ENCODE measurements at regions not wholly inside any gene's neighbourhood (a gene's known extent, or its start where the extent isn't known, plus 50 kb on each side); places are given as distances from the start of the nearest gene placed in this dataset.
"Not testable (repeated sequence)": the region's sequence is repeated elsewhere in the genome, so short reads cannot be mapped to it uniquely, and the experiment has no call there.

- no peaks in the 10 kb centered on the region for H3K27me3 ChIP-seq (ENCODE audit: control insufficient read depth, insufficient read depth, low read length)
- TF ChIP-seq EZH2 (IDR thresholded peaks at IDR 0.05; ENCODE audit: low read length, missing control alignments) (no peak), CTCF (conservative IDR thresholded peaks at IDR 0.05 in 1 of 2, IDR thresholded peaks at IDR 0.05 in 1 of 2; ENCODE audit: low read depth in 1 of 2, low read length in 2 of 2) (no peak)
- H3K4me2 ChIP-seq (ENCODE audit: extremely low read depth, insufficient read depth, low read length), result no peak overlapping the region
- H3K36me3 ChIP-seq (ENCODE audit: control insufficient read depth, insufficient read depth, low read length), result no peaks in the 10 kb centered on the region
- no peaks in the 10 kb centered on the region for H3K79me2 ChIP-seq (ENCODE audit: control insufficient read depth, insufficient read depth, low read length)
- H2AFZ ChIP-seq (ENCODE audit: low read length), result no peak overlapping the region
- no peaks in the 10 kb centered on the region for H4K20me1 ChIP-seq (ENCODE audit: control insufficient read depth, extremely low read depth, insufficient read depth, low read length)
- H3K9me3 ChIP-seq (ENCODE audit: control insufficient read depth, insufficient read depth, low read depth, low read length), result no peaks in the 10 kb centered on the region
- H3K27ac ChIP-seq (ENCODE audit: insufficient read depth, low read length), result no peak overlapping the region
- H3K4me3 ChIP-seq (replicated peaks in 1 of 4; ENCODE audit: control extremely low read depth in 1 of 4, insufficient read depth in 1 of 4, low read depth in 3 of 4, low read length in 4 of 4), result no peak overlapping the region
- no peaks in the 10 kb centered on the region for H3K4me1 ChIP-seq (ENCODE audit: control insufficient read depth, extremely low read depth, insufficient read depth, low read length)
- no peak overlapping the region for H3K9ac ChIP-seq (ENCODE audit: insufficient read depth, low read length)
- DNase-seq (ENCODE audit: low read depth in 2 of 2), result peak; percentile 1 to 32
Observed at GRCh38 chr14:43706900-43707299, 800.2 kb downstream of the FSCB start.

- H3K27me3 ChIP-seq (ENCODE audit: control insufficient read depth, insufficient read depth, low read length); H3K4me3 ChIP-seq (replicated peaks in 1 of 4; ENCODE audit: control extremely low read depth in 1 of 4, insufficient read depth in 1 of 4, low read depth in 3 of 4, low read length in 4 of 4); H3K36me3 ChIP-seq (ENCODE audit: control insufficient read depth, insufficient read depth, low read length); H3K4me2 ChIP-seq (ENCODE audit: extremely low read depth, insufficient read depth, low read length); DNase-seq (ENCODE audit: low read depth in 2 of 2); H3K9ac ChIP-seq (ENCODE audit: insufficient read depth, low read length); H3K27ac ChIP-seq (ENCODE audit: insufficient read depth, low read length); H3K4me1 ChIP-seq (ENCODE audit: control insufficient read depth, extremely low read depth, insufficient read depth, low read length); H3K79me2 ChIP-seq (ENCODE audit: control insufficient read depth, insufficient read depth, low read length); H3K9me3 ChIP-seq (ENCODE audit: control insufficient read depth, insufficient read depth, low read depth, low read length); H4K20me1 ChIP-seq (ENCODE audit: control insufficient read depth, extremely low read depth, insufficient read depth, low read length); H2AFZ ChIP-seq (ENCODE audit: low read length): not testable (repeated sequence)
Observed at GRCh38 chr14:43698561-43699284, 808.4 kb downstream of the FSCB start.

GRCh38 chr14:43697003-43697402 lies 810.1 kb downstream of the FSCB start:
- no peak for DNase-seq (ENCODE audit: low read depth in 2 of 2)
- Histone ChIP-seq H3K36me3 (ENCODE audit: control insufficient read depth, insufficient read depth, low read length) (no peaks in the 10 kb centered on the region), H3K4me2 (ENCODE audit: extremely low read depth, insufficient read depth, low read length) (no peak overlapping the region), H3K79me2 (ENCODE audit: control insufficient read depth, insufficient read depth, low read length) (no peaks in the 10 kb centered on the region), H3K4me3 (replicated peaks in 1 of 4; ENCODE audit: control extremely low read depth in 1 of 4, insufficient read depth in 1 of 4, low read depth in 3 of 4, low read length in 4 of 4) (no peak overlapping the region), H3K9ac (ENCODE audit: insufficient read depth, low read length) (no peak overlapping the region), H3K4me1 (ENCODE audit: control insufficient read depth, extremely low read depth, insufficient read depth, low read length) (no peaks in the 10 kb centered on the region), H3K27ac (ENCODE audit: insufficient read depth, low read length) (no peak overlapping the region), H3K9me3 (ENCODE audit: control insufficient read depth, insufficient read depth, low read depth, low read length) (no peaks in the 10 kb centered on the region), H2AFZ (ENCODE audit: low read length) (no peak overlapping the region), H4K20me1 (ENCODE audit: control insufficient read depth, extremely low read depth, insufficient read depth, low read length) (no peaks in the 10 kb centered on the region), H3K27me3 (ENCODE audit: control insufficient read depth, insufficient read depth, low read length) (no peaks in the 10 kb centered on the region)
- TF ChIP-seq CTCF (conservative IDR thresholded peaks at IDR 0.05 in 1 of 2, IDR thresholded peaks at IDR 0.05 in 1 of 2; ENCODE audit: low read depth in 1 of 2, low read length in 2 of 2) (no peak), EZH2 (IDR thresholded peaks at IDR 0.05; ENCODE audit: low read length, missing control alignments) (no peak)
